GM18520 (cell line): ENCODE measurements at regions not wholly inside any gene's neighbourhood (a gene's known extent, or its start where the extent isn't known, plus 50 kb on each side); places are given as distances from the start of the nearest gene placed in this dataset.
"Not testable (repeated sequence)": the region's sequence is repeated elsewhere in the genome, so short reads cannot be mapped to it uniquely, and the experiment has no call there.

ENCODE experiments used
- ATAC-seq: cut with Tn5 transposase; IDR thresholded peaks from one replicate; pipeline ENCODE4 v1.9.1; 2021; ENCODE audit not compliant: unreplicated experiment

DNA sequence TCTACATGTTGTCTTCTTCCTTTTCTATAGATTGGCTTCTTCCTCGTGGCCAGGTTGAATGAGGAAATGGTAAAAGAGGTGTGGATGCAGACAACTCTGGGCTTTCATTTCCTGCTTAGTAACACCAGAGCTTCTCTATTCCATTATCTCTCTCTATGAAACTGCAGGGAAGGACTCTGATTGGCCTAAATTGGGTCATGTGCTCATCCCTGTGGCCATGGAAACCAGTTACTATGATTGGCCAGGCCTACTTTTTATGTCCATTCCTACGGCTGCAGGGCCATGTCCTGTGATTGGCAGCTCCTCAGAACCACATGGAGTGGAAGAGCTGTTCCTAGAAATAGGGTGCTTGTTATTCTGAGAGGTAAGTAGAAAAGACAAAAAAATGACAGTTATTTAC, 486.9 kb upstream of the ADAMTS9 start:
- no peak for ATAC-seq

- no peak for ATAC-seq
These were observed 486.0 kb upstream of the ADAMTS9 start for GRCh38 chr3:65173841-65174240.

GRCh38 chr3:65172209-65172608, 484.4 kb upstream of the ADAMTS9 start:
- no peak for ATAC-seq

- no peak for ATAC-seq
These were observed 482.7 kb upstream of the ADAMTS9 start for GRCh38 chr3:65170390-65171042.

DNA sequence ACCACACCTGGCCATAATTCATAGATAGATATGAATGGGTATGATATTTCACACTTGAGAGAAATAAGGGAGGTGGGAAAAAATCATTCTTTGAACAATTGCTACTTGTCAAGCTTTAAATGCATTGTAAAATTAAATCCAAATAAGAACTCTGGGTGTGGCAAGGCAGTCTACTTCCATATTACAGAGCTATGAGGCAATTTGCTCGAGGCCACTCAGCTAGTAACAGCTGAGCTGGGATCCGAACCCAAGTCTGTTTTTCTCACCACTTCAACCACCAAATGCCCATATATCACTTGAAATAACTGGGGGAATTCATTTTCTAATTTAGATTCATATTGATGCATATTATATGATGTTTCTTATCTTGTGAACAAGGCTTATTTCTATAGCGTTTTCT, 482.2 kb upstream of the ADAMTS9 start:
- no peak for ATAC-seq

DNA sequence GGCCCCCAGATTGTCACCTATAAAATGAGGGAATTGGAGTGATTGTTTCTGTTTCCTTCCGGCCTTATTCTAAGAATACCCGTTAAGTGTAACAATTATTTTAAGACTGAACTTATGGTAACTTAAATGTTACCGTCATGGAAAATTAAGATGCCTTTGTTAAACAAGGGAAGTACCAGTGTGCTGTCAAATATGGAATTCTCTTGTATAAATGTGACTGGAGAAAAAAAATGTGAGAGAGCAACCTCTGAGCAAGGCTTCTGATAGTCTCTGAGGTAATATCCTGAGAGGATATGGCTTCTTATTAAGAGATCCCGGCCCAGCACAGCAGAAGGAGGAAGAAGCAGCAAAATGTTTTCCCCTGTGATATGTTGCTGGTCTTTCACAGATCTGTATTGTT, 480.7 kb upstream of the ADAMTS9 start:
- no peak for ATAC-seq

DNA sequence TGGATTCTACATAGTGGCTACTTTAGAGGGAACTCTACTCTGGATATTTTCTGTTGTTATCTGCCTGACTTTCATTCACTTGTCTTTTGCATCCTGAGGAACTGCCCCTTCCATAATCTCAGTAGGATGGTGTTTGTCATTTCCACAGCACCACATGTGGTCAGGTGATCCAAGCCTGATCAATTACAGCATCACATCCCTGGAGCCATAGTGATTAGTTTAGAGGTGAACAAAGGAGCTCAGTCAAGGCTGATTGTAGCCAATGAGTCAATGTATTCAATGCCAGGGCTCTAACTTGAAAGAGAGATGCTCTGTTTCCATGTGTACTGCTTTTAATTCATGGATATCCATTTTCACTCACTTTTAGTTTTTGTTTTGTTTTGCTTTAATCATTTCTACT, 478.7 kb upstream of the ADAMTS9 start:
- ATAC-seq, result no peak

GRCh38 chr3:65158023-65158422, 470.2 kb upstream of the ADAMTS9 start:
- no peak for ATAC-seq

DNA sequence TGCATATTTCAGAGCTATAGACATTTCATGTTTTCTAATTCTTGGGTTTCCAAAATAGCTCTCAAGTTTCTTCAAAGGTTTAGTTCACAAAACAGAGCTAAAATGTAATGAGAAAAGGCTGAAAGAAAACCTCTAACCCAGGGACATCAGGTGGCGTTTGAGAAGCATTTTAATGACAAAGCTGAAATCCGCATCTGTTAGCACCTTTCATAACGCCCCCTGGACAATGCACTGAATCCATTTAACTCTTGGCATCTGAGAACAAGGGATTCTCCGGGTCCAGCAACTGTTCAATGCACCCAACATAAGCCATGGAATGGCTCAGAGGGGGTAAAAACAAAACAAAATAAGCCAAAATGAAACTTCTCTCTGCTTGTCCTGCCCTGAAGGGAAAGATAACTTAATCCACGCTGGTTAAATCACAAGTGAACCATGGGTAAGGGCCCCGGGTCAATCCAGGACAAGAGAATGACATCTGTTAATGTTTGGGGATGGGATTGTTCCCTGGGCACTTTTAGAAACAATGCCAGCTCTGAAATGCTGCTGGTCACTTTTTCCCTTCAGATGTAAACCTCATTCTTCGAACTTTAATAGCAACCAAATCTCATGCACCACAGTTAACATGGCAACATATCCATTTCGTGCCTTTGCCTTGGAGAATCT, 466.2 kb upstream of the ADAMTS9 start:
- no peak for ATAC-seq

DNA sequence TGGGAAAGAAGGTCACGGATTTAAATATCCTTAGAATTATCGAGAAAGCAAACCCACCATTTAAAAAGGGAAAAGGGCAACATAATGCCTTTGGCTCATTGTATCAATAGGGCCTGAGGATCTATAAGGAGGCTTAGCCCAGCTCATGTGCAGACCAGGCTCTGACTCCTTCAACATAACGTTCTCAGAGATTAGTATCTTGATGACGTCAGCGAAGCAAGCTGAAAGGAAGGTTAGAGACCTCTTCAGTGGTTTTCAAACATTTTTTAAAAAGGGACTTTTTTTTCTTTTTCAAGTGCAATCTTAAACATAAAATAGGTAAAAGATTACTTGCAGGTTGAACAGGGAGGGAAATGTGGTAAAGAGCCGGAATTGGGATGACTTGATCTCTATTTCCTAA, 463.9 kb upstream of the ADAMTS9 start:
- ATAC-seq, result no peak

DNA sequence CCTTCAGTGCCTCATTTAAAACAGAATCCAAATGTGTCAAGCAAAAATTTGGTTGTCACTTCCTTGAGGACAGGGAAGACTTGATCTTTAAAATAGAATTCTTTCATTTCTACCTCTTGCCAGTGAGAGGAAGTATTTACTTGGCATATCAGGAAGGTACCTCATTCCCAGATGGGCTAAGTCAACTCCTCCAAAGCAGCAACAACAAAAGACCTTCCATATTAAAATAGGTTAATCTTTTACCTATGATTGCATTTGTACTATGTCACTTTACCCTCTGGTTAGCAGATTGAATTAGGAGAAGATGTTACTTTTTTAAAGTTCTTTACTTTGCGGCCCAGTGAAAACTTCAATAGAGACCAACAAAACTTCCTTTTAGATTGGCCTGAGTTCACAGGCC, 462.1 kb upstream of the ADAMTS9 start:
- no peak for ATAC-seq

- no peak for ATAC-seq
These were observed 460.9 kb upstream of the ADAMTS9 start for GRCh38 chr3:65148687-65149086.

DNA sequence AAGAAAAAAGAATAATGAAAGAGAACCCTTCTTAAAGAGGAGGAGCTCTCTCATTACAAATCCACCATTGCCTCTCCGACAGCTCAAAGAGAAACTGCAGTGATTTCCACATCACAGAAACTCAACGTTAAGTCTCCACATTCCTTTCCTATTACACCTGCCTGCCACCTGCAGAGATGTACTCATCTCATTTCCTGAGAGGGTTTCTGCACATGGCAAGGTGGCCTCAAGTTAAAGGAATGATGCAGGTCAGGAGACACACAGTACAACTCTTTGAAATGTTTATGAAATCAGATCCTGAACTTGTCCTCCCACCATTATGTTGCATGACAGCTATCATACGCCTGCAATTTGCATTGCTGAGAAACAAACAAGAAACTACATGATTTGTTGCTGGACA, 458.4 kb upstream of the ADAMTS9 start:
- no peak for ATAC-seq

DNA sequence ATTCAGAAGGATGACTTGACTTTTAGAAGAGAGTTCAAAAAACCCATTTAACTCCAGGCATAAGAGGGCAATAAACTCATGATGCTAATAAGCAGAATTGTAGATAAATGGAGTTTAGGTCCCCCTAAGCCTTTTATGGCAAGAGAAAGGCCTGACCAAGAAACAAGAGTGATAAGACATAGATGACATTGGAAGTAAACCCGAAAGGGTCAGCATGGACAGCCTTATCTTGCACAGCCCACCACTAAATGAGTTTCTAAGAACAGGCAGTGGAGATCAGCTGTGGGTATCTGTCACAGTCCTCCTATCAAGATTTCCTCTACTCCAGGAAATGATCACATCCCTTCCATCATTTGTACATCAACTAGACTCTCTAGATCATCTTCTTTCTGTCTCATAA, 457.9 kb upstream of the ADAMTS9 start:
- no peak for ATAC-seq

DNA sequence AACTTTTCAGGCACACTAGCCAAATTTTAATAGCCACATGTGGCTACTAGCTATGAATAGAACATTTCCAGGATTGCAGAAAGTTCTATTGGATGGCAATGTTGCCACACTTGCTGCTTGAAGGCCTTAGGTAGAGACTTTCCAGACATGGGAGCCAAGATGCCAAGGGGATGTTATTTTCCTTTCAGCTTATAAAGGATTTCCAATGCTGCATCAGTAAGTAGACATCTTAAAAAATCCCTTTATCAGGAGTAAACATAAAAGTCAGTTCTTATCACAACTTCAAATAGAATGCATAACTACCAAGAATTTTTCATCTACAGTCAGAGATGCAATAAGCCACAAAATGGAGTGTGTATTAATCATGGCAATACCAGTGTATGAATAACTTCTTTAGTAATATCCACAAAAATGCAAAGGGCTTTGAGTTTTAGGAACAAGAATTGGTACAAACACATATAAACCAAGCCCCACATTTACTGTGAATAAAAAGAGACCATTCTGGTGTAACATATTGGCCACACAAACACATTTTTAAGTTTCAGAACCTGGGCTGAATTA, 457.1 kb upstream of the ADAMTS9 start:
- no peak for ATAC-seq

DNA sequence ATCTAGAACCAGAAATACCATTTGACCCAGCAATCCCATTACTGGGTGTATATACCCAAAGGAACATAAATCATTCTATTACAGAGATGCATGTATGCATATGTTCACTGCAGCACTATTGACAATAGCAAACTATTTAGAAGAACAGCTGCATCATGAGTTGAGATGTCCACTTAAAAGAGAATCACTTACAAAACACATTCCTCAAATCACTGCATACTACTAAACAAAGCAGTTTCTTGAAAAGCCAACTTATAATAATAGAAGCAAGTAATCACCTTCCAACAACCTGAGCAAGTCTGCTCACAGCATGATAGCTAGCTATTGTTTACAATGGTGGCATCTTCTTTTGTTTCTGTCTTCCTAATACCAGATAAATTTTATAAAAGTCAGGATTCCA, 454.7 kb upstream of the ADAMTS9 start:
- ATAC-seq, result no peak

- ATAC-seq, result no peak
These were observed 450.8 kb upstream of the ADAMTS9 start for GRCh38 chr3:65138556-65138955.

GRCh38 chr3:65133752-65134151, 446.0 kb upstream of the ADAMTS9 start:
- not testable (repeated sequence) for ATAC-seq

DNA sequence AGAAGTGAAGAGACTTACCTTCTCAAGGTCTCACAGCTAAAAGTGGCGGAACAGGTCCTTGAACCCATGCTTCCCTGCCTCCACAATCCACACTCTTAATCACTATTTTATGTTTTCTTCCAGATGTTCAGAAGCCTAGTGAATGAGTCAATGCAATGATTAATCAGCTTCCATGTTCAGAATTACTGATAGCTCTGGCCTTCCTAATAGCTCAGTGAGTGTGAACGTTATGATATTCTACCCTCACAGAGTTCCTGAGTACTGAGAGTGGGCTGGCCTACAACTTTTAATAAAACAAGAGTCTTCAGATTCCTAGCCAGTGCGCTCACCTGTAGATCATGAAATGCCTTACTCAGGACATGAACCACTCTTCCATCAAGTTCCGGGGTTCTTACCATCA, 443.0 kb upstream of the ADAMTS9 start:
- no peak for ATAC-seq

DNA sequence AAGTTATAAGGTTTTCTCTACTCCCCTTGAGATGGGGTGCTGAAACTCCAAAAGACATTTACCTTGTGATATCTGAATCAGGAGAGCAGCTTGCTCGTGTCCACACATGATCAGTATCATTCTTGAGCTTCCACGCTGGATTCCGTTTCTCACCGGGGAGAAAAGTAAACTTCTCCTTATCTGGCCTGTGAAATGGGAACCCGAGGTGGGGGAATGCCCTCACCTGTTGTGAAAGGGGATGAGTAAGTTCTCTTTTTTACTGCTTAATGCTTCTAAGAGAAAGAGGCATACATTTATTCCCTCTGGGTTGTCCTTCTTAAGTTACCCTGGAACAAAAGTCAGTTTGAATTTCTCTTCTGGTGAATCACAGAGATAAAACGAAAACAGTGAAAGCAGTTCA, 440.5 kb upstream of the ADAMTS9 start:
- no peak for ATAC-seq

DNA sequence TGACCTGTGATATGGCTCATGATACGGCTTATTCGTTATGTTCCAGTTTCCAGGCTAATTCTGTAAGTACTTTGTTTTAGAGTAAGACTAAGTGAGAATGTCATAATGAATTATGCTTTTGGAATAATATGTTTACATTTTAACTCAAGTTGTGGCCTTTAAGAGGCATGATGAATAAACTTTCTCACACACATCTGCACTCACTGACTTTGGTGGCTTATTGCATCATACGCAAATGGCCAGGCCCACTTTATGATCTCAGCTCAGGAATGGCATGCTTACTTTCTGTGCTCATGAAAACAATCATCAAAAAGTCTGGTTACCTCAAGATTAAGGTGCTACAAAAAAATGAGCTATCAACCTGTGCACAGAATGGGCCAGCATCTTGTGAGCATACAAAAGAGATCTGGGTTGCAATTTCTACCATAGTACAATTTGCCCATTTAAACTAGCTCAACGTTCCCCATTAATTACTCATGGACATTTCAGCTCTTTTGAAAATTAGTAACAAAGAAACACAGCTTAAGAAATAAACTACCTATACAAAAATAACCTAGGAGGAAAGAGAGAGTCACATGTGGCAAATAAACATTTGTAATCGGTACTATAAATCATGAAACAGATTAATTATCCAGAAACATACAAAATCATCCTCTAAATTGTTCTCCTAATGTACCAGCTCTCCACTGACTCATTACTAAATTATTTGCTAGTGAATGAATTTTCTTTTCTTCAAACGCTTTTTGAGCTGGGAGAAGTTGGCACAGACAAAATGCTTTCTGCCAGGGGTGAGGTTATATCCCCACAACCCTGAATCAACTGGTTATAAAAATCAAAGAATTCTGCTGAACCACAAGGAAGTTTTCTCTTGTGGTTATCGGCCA, 439.0 kb upstream of the ADAMTS9 start:
- no peak for ATAC-seq

- not testable (repeated sequence) for ATAC-seq
These were observed 432.4 kb upstream of the ADAMTS9 start for GRCh38 chr3:65120156-65120555.
